ENCODE measurements at regions not wholly inside any gene's neighbourhood (a gene's known extent, or its start where the extent isn't known, plus 50 kb on each side); places are given as distances from the start of the nearest gene placed in this dataset.

GRCh38 chr14:86088156-86088555 is 558.2 kb downstream of the FLRT2 start:
- no peak overlapping the region for H3K9ac ChIP-seq (ENCODE audit: low read depth in 2 of 2, low read length in 2 of 2)
- no peak overlapping the region for H3K27ac ChIP-seq
- H3K4me1 ChIP-seq, result no peaks in the 10 kb centered on the region
- H3K9me3 ChIP-seq, result no peaks in the 10 kb centered on the region
- intact Hi-C loops (cut with DNase I), result no loop called here
- H3K36me3 ChIP-seq, result no peaks in the 10 kb centered on the region
- no peaks in the 10 kb centered on the region for H3K27me3 ChIP-seq
- TF ChIP-seq, protein P1, sequence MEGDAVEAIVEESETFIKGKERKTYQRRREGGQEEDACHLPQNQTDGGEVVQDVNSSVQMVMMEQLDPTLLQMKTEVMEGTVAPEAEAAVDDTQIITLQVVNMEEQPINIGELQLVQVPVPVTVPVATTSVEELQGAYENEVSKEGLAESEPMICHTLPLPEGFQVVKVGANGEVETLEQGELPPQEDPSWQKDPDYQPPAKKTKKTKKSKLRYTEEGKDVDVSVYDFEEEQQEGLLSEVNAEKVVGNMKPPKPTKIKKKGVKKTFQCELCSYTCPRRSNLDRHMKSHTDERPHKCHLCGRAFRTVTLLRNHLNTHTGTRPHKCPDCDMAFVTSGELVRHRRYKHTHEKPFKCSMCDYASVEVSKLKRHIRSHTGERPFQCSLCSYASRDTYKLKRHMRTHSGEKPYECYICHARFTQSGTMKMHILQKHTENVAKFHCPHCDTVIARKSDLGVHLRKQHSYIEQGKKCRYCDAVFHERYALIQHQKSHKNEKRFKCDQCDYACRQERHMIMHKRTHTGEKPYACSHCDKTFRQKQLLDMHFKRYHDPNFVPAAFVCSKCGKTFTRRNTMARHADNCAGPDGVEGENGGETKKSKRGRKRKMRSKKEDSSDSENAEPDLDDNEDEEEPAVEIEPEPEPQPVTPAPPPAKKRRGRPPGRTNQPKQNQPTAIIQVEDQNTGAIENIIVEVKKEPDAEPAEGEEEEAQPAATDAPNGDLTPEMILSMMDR (IDR thresholded peaks at IDR 0.05), result no peak
- DNase-seq, result no peak
- H3K4me3 ChIP-seq, result no peak overlapping the region

- Histone ChIP-seq H3K27me3 (no peaks in the 10 kb centered on the region), H3K9ac (ENCODE audit: low read depth in 2 of 2, low read length in 2 of 2) (no peak overlapping the region), H3K27ac (no peak overlapping the region), H3K36me3 (no peaks in the 10 kb centered on the region), H3K9me3 (no peaks in the 10 kb centered on the region), H3K4me1 (no peaks in the 10 kb centered on the region), H3K4me3 (no peak overlapping the region)
- intact Hi-C loops (cut with DNase I), result no loop called here
- TF ChIP-seq, protein P1 (IDR thresholded peaks at IDR 0.05), result no peak
- no peak for DNase-seq
Measured at GRCh38 chr14:86087377-86087776, 557.4 kb downstream of the FLRT2 start.

DNA sequence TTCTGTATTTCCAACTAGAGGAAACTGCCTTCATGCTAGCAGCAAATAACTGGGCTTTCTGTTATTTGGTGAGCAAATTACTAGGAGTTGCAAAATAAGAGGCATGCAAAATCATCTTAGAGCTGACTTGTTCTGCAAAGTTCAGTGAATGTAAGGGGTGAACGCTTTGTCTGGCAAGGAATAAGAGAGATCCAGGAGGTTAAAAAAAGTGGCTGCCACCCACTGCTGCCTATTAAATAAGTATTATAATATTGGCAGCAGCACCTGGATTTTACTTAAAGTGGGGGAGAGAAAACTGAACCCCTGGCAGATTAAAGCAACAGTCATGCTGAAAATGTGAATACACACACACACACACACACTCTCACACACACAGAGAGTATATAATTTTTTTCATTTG is 557.0 kb downstream of the FLRT2 start:
- no peaks in the 10 kb centered on the region for H3K36me3 ChIP-seq
- DNase-seq, result no peak
- no peaks in the 10 kb centered on the region for H3K27me3 ChIP-seq
- H3K27ac ChIP-seq, result no peak overlapping the region
- H3K9me3 ChIP-seq, result no peaks in the 10 kb centered on the region
- intact Hi-C loops (cut with DNase I), result no loop called here
- TF ChIP-seq, protein P1 (IDR thresholded peaks at IDR 0.05), result no peak
- H3K4me3 ChIP-seq, result no peak overlapping the region
- H3K9ac ChIP-seq (ENCODE audit: low read depth in 2 of 2, low read length in 2 of 2), result no peak overlapping the region
- H3K4me1 ChIP-seq, result no peaks in the 10 kb centered on the region

DNA sequence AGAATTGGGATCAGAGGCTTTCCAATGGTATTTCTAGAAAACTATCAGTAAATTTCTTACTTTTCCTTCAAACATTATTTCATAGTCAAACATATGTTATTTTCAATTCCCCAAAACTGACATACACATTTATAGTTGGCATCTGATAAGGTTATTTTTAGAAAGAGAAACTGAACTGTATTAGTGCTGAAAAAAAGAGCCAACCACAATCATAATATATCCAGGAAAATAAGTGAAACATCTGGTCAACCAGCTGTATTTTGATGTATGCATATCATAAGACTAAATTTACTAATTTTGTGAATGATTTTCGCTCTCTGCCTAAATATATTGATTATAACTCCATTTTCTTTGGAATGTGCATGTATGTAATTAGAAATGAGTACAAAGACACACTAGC is 554.2 kb downstream of the FLRT2 start:
- no peaks in the 10 kb centered on the region for H3K9me3 ChIP-seq
- no peak for DNase-seq
- no peak overlapping the region for H3K27ac ChIP-seq
- no peak overlapping the region for H3K9ac ChIP-seq (ENCODE audit: low read depth in 2 of 2, low read length in 2 of 2)
- TF ChIP-seq, protein P1 (IDR thresholded peaks at IDR 0.05), result no peak
- H3K27me3 ChIP-seq, result no peaks in the 10 kb centered on the region
- intact Hi-C loops (cut with DNase I), result no loop called here
- H3K36me3 ChIP-seq, result no peaks in the 10 kb centered on the region
- H3K4me3 ChIP-seq, result no peak overlapping the region
- no peaks in the 10 kb centered on the region for H3K4me1 ChIP-seq

GRCh38 chr14:86083616-86084015 is 553.7 kb downstream of the FLRT2 start:
- TF ChIP-seq, protein P1 (IDR thresholded peaks at IDR 0.05), result no peak
- Histone ChIP-seq H3K27ac (no peak overlapping the region), H3K27me3 (no peaks in the 10 kb centered on the region), H3K4me1 (no peaks in the 10 kb centered on the region), H3K36me3 (no peaks in the 10 kb centered on the region), H3K9ac (ENCODE audit: low read depth in 2 of 2, low read length in 2 of 2) (no peak overlapping the region), H3K4me3 (no peak overlapping the region), H3K9me3 (no peaks in the 10 kb centered on the region)
- intact Hi-C loops (cut with DNase I), result no loop called here
- DNase-seq, result no peak

Data from colonic mucosa (tissue), 4 donors.